ENCODE measurements at regions not wholly inside any gene's neighbourhood (a gene's known extent, or its start where the extent isn't known, plus 50 kb on each side); places are given as distances from the start of the nearest gene placed in this dataset.

- TF ChIP-seq CTCF (IDR thresholded peaks at IDR 0.05), result no peak
- no peak for TF ChIP-seq POLR2A (IDR thresholded peaks at IDR 0.05)
These were observed 129.2 kb upstream of the ANO3 start for GRCh38 chr11:26202754-26203153.
